ENCODE measurements at regions not wholly inside any gene's neighbourhood (a gene's known extent, or its start where the extent isn't known, plus 50 kb on each side); places are given as distances from the start of the nearest gene placed in this dataset.

GRCh38 chr11:13091373-13091772, 82.3 kb downstream of the RASSF10 start:
- TF ChIP-seq POLR2A (IDR thresholded peaks at IDR 0.05; ENCODE audit: low read length) (no peak), GATA1 (IDR thresholded peaks at IDR 0.05; ENCODE audit: low read depth, low read length) (no peak)

Data from erythroblast (primary cell).